ENCODE measurements at regions not wholly inside any gene's neighbourhood (a gene's known extent, or its start where the extent isn't known, plus 50 kb on each side); places are given as distances from the start of the nearest gene placed in this dataset.

DNA sequence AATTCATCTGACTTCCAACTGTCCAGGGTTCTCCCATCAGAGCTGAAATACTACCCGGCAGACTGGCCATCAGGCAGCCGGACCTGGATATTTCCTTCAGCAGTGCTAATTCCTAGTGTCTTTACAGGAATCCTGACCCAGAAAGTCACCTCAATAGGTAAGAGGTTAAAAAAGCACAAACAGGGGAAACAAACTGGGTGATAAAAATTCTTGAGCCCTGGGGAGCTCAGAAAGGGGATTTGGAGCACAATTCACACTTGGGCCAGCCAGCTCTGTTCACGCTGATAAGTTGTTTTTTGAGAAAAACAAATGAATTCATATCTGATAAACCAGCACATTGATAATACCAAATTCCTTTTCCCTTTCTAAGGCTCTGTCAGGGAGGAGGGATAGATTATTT lies 104.0 kb downstream of the EDN1 start:
- DNase-seq = no peak
- TF ChIP-seq GATA1 (IDR thresholded peaks at IDR 0.05; ENCODE audit: low read depth, low read length) (no peak), POLR2A (IDR thresholded peaks at IDR 0.05; ENCODE audit: low read length) (no peak)

DNA sequence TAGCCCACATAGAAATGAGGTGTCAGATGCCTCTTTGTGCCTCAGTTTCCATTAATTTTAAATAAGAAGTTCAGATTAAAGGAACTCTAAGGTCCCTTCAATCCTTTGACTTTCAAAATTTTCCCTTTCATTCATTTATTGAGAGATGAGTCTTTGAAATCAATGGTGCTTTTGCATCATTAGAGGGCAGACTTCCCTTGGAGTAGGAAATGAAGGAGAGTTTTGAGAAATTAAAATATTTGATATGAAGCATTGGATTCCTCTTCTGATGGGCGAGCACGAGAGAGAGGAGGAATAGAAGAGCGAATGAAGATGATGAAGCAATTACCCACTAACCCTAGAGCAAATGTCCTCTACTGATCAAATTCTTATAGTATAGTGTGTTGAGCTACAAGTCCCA lies 105.7 kb downstream of the EDN1 start:
- no peak for DNase-seq

DNA sequence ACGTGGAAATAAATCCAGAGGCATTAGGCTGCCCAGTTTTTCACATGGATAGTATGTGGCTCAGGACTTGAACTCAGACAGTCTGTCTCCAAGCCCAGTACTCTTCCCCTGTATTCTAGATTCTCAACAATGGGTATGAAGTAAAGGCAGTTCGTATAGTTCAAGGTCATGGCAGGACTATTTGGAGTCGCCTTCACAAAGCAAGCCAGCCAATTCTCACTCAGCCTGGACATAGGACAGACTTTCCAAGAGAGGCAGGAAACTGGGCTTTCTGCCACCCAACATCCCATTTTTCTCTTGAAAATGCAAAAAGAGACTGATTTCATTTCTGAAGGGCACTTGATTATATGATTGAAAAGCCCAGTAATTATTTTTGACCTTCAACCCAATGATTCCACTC lies 111.0 kb downstream of the EDN1 start:
- DNase-seq = no peak
- TF ChIP-seq GATA1 (IDR thresholded peaks at IDR 0.05; ENCODE audit: low read depth, low read length) = no peak
- no peak for TF ChIP-seq POLR2A (IDR thresholded peaks at IDR 0.05; ENCODE audit: low read length)

More for the DNA sequence above, 105.7 kb downstream of the EDN1 start:
- no peak for TF ChIP-seq GATA1 (IDR thresholded peaks at IDR 0.05; ENCODE audit: low read depth, low read length)
- no peak for TF ChIP-seq POLR2A (IDR thresholded peaks at IDR 0.05; ENCODE audit: low read length)

DNA sequence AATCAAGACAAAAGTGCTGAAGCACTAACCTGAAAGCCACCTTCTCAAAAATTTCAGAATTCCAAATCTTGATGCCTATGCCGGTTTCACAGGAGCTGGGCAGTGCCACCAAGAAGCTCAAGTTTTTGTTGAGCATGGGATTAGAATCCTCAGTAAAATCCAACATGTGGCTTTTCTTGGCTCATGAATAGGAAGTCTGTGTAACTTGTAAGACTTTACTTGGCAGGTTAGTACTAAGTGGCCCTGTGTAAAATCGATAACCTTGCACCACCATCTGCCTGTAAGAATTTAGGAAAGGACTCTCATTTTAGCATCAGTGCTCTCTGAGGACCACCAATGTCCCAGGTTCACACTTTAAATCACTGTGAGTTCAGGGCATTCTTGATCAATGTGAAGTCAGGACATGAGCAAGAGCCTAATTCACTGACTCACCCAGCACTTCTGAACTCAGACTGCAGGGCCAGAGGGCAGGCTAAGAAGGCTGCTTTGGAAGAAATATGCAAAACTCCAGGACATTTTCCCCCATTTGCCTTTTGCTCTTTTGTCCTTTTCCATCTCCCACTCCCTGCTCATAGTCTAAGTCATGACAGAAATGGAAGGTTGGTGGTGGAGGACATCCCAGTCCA lies 113.2 kb downstream of the EDN1 start:
- no peak for DNase-seq
- no peak for TF ChIP-seq GATA1 (IDR thresholded peaks at IDR 0.05; ENCODE audit: low read depth, low read length)
- no peak for TF ChIP-seq POLR2A (IDR thresholded peaks at IDR 0.05; ENCODE audit: low read length)

DNA sequence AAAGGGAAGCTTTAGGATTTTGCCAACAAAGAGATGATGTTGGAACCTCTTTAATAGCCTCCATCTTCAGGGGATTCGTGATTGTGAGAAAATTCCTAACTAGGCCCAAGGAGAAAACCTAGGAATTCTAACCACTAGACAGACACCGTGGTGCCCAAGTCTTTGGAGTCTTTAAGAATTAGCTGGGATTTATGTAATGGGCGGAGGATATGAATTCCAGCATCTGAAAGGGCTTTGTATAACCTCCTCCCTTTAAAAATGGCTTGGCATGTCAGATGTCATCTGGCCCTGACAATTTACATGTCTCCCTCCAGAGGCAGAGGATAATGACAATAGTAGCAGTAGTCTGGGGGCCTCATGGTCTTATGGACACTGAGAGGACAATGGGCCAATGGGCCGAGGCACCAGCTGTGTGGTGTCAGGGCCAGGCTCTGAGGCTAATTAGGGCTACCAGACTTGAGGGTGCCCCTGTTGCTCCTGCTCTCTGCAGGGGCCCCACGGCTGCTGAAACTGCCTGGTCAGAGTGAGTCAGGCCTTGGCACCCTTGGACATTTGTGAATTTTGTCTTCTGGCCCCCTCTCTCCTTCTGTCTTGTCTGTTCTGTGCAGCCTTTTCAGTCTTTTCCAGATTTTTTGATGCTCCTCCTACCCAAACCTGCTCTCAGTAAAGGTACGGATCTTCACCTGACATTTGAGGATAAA lies 113.9 kb downstream of the EDN1 start:
- DNase-seq = no peak
- TF ChIP-seq GATA1 (IDR thresholded peaks at IDR 0.05; ENCODE audit: low read depth, low read length) = no peak
- TF ChIP-seq POLR2A (IDR thresholded peaks at IDR 0.05; ENCODE audit: low read length) = no peak

DNA sequence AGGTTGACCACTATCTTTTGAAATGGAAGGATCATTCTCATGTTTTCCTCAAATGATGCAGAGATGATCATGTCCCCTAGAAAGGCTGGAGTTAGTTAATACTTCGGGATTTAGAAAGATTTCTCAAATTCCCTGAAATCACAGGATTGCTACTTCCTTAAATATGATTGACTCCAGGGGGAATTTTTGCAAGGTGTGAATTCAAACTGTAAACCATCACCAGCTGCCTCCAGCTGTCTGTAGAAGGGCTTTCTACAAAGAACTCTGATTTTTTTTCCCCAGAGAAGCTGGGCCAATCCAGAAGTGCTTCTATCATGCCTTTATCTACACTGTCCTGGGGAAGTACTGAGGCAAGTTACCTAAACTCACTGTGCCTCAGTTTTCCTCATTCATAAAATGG lies 114.5 kb downstream of the EDN1 start:
- TF ChIP-seq POLR2A (IDR thresholded peaks at IDR 0.05; ENCODE audit: low read length) (no peak), GATA1 (IDR thresholded peaks at IDR 0.05; ENCODE audit: low read depth, low read length) (no peak)
- DNase-seq = no peak

DNA sequence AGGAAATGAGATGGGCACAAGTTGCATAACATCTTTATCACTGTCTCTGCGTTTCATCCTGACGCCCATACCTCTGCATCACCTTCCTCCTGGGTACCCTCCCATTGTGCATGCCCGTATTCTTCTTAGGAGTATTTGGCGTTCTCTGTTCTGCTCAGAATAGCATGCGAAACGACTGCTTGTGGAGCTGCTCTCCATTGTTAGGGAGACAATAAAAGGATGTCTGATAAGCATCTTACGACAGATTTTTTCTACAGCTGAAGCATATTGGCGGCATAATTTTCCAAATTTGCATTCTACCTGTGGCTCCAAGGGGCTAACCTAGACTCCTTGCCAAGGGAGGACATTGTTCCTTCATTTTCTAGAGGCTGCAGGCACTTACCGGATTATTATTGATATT lies 118.6 kb downstream of the EDN1 start:
- DNase-seq = no peak
- TF ChIP-seq GATA1 (IDR thresholded peaks at IDR 0.05; ENCODE audit: low read depth, low read length) (no peak), POLR2A (IDR thresholded peaks at IDR 0.05; ENCODE audit: low read length) (no peak)

DNA sequence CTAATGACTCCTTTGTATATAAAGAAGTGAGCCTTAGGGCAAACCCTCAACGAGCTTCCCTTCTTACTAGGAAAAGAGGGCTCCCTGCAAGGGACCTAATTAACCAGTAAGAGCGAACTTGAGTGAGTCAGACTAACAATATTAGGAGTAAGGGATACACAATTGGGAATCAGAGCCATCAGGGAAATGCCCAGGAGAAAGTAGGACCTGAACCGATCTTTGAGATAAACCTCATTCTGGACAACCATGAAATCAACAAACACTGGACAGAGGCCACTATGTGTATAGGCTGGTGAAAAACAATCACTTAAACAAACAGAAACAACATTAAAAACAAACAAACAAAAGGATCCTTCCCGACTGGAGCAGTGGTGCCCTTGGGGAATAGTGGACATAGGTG lies 120.8 kb downstream of the EDN1 start:
- TF ChIP-seq GATA1 (IDR thresholded peaks at IDR 0.05; ENCODE audit: low read depth, low read length) (no peak), POLR2A (IDR thresholded peaks at IDR 0.05; ENCODE audit: low read length) (no peak)
- no peak for DNase-seq

DNA sequence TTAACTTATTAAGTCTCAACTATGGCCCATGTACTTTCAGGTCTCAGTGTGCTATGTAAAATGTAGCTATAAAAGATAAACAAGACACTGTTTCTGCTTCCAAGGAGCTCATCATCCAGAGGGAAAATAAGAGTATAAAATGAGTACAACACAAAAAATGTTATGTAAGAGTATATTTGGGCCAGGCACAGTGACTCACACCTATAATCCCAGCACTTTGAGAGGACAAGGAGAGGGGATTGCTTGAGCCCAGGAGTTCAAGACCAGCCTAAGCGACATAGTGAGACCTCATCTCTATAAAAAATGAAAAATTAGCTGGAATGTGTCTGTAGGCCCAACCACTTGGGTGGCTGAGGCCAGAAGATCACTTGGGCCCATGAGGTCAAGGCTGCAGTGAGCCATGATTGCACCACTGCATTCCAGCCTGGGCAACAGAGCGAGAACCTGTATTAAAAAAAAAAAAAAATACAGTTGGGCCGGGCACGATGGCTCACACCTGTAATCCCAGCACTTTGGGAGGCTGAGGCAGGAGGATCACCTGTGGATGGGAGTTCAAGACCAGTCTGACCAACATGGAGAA lies 124.0 kb downstream of the EDN1 start:
- no peak for DNase-seq
- TF ChIP-seq GATA1 (IDR thresholded peaks at IDR 0.05; ENCODE audit: low read depth, low read length) = no peak
- TF ChIP-seq POLR2A (IDR thresholded peaks at IDR 0.05; ENCODE audit: low read length) = no peak

DNA sequence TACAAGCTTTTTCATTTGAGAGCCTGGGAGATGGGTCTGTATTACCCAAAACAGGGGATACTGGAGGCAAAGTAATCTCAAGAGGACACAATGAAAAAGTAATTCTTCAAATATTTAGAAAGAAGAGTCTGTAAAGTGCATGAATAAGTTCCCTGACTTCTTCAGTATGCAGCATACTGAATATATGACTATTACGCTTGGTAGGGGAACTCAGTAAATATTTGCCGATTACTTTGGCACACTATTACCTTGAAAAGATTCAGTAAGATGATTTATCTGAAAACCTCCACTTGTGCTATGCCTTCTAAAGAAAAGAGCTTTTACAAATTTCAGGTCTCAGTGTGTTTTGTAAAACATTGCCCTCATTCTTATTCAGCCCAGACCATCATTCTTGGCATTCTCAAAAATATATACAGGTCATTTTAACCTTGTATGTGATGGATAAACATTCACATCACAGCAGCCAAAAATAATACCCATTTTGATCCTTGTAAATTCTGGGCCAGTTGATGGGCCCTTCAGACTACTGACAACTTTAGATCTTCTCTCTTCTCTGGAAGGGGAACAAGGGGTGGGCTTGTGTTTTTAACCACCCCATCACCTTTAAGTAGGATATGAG lies 125.9 kb downstream of the EDN1 start:
- no peak for DNase-seq
- TF ChIP-seq POLR2A (IDR thresholded peaks at IDR 0.05; ENCODE audit: low read length) (no peak), GATA1 (IDR thresholded peaks at IDR 0.05; ENCODE audit: low read depth, low read length) (no peak)

DNA sequence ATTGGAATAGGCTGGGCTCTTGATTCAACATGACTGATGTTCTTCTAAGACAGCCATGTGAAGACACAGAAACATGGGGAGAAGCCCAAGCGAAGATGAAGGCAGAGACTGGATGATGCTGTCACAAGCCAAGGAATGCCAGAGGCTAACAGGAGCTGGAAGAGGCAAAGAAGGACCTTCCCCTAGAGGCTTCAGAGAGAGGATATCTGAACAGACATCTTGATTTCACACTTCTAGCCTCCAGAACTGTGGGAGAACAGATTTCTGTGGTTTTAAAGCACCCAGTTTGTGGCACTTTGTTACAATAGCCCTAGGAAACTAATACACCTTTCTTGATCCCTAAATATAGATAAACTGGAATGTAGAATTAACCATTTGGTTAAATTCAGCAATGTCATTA lies 127.0 kb downstream of the EDN1 start:
- no peak for DNase-seq
- TF ChIP-seq POLR2A (IDR thresholded peaks at IDR 0.05; ENCODE audit: low read length) (no peak), GATA1 (IDR thresholded peaks at IDR 0.05; ENCODE audit: low read depth, low read length) (no peak)

DNA sequence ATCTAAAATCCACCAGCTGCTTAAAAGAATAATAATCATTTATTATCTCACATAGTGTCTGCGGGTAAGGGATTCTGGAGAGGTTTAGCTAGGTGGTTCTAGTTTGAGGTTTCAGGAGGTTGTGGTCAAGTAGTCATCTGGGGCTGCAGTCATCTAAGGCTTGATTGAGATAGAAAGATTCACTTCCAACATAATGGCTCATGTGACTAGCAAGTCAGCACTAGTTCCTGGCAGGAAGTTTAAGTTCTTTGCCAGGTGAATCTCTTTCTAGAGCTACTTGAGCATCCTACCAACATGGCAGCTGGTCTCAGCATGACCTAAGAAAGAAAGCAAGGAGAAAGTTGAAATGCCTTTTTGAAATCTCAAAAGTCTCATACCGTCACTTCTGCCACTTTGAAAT lies 128.8 kb downstream of the EDN1 start:
- no peak for DNase-seq
- TF ChIP-seq POLR2A (IDR thresholded peaks at IDR 0.05; ENCODE audit: low read length) (no peak), GATA1 (IDR thresholded peaks at IDR 0.05; ENCODE audit: low read depth, low read length) (no peak)

DNA sequence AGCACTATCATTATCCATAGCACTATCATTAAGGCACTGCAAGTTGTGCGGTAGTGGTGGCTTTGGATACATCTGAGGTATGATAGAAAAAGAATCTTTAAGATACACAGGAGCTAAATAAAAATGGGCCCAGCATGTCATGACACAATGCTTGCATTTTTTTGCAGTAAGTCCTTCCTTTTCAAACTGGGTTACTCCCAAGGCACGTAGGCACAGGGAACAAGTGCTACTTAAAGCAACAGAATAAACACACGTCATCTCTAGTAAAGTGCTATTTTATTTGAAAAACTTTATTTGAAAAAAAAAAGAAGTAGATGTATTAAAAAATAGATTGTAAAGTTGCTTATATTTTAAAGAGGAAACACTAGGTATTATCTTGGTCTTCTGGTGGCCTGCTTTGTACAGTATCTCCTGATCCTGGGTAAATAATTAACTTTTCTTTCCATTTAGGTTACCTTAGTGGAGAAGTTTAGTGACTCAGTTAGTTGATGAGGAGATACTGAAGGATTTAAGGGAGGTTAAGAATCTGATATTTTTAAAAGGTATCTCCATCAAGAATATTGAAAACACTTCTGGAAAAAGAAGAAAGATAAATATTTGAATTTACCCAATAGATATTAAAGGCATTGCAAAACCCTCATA lies 129.6 kb downstream of the EDN1 start:
- DNase-seq = no peak
- no peak for TF ChIP-seq GATA1 (IDR thresholded peaks at IDR 0.05; ENCODE audit: low read depth, low read length)
- TF ChIP-seq POLR2A (IDR thresholded peaks at IDR 0.05; ENCODE audit: low read length) = no peak

DNA sequence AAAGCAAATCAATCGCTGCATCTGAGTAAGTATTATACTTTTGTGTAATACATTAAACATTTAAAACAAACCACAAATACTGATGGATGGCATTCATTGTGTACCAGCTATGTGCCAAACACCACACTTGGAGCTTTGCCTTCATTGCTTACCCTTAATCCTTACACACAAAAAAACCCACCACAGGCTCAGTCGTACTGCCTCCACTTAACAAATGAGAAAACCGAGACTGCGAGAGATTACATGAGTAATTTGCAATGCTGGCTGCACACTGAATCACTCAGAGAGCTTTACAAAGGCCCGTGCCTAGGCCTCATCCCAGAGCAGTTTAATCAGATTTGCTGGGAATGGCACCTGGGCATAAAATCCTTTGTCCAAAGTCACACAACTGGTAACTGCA lies 130.5 kb downstream of the EDN1 start:
- DNase-seq = no peak
- TF ChIP-seq GATA1 (IDR thresholded peaks at IDR 0.05; ENCODE audit: low read depth, low read length) (no peak), POLR2A (IDR thresholded peaks at IDR 0.05; ENCODE audit: low read length) (no peak)
